ENCODE measurements at regions not wholly inside any gene's neighbourhood (a gene's known extent, or its start where the extent isn't known, plus 50 kb on each side); places are given as distances from the start of the nearest gene placed in this dataset.
"Not testable (repeated sequence)": the region's sequence is repeated elsewhere in the genome, so short reads cannot be mapped to it uniquely, and the experiment has no call there.

DNA sequence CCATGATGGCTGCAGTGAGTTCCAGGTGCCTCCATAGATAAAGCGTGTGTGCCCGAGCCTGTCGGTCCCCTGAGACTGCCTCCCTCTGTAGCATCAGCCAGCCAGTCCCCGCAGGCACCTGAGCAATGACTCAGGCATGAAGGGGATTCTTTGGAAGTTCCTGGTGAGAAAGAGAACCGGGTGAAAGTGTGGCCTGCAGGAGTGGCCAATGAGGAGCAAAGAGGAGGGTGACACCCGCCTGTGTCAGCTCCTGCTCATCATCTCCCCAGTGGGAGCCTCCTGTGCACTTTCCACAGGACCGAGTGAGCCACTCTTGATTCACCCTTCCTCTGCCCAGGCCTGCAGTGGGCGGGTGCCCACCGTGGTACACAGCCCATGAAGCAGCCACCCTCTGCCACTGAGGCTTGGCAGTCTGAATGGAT is 71.2 kb upstream of the PTPN1 start:
- H3K27ac ChIP-seq (ENCODE audit: low read depth, low read length) = no peak overlapping the region
- no peaks in the 10 kb centered on the region for H3K27me3 ChIP-seq (ENCODE audit: control insufficient read depth in 1 of 2, insufficient read depth in 2 of 2, low read length in 2 of 2)
- no peaks in the 10 kb centered on the region for H3K36me3 ChIP-seq (ENCODE audit: control insufficient read depth in 1 of 2, insufficient read depth in 2 of 2, low read length in 2 of 2)
- H3K9ac ChIP-seq (ENCODE audit: low read depth in 1 of 2, low read length in 2 of 2) = no peak overlapping the region
- H3K4me3 ChIP-seq (ENCODE audit: low read depth in 1 of 2, low read length in 2 of 2) = no peak overlapping the region
- H3K9me3 ChIP-seq (ENCODE audit: control insufficient read depth in 1 of 2, low read length in 2 of 2) = no peaks in the 10 kb centered on the region
- peaks cover 15 to 17% of the 10 kb centered on the region in 2 donors for H3K4me1 ChIP-seq (ENCODE audit: control insufficient read depth in 1 of 2, insufficient read depth in 2 of 2, low read length in 2 of 2)

- H3K36me3 ChIP-seq (ENCODE audit: control insufficient read depth in 1 of 2, insufficient read depth in 2 of 2, low read length in 2 of 2) = no peaks in the 10 kb centered on the region
- no peak overlapping the region for H3K9ac ChIP-seq (ENCODE audit: low read depth in 1 of 2, low read length in 2 of 2)
- H3K9me3 ChIP-seq (ENCODE audit: control insufficient read depth in 1 of 2, low read length in 2 of 2) = no peaks in the 10 kb centered on the region
- H3K27me3 ChIP-seq (ENCODE audit: control insufficient read depth in 1 of 2, insufficient read depth in 2 of 2, low read length in 2 of 2) = no peaks in the 10 kb centered on the region
- H3K27ac ChIP-seq (ENCODE audit: low read depth, low read length) = no peak overlapping the region
- no peak overlapping the region for H3K4me3 ChIP-seq (ENCODE audit: low read depth in 1 of 2, low read length in 2 of 2)
- H3K4me1 ChIP-seq (ENCODE audit: control insufficient read depth in 1 of 2, insufficient read depth in 2 of 2, low read length in 2 of 2) = peaks cover 15 to 16% of the 10 kb centered on the region in 2 donors
Measured at GRCh38 chr20:50439539-50440453, 70.4 kb upstream of the PTPN1 start.

GRCh38 chr20:50442512-50442911 is 67.7 kb upstream of the PTPN1 start:
- H3K9ac ChIP-seq (ENCODE audit: low read depth in 1 of 2, low read length in 2 of 2) = no peak overlapping the region
- H3K36me3 ChIP-seq (ENCODE audit: control insufficient read depth in 1 of 2, insufficient read depth in 2 of 2, low read length in 2 of 2) = no peaks in the 10 kb centered on the region
- no peaks in the 10 kb centered on the region for H3K27me3 ChIP-seq (ENCODE audit: control insufficient read depth in 1 of 2, insufficient read depth in 2 of 2, low read length in 2 of 2)
- H3K27ac ChIP-seq (ENCODE audit: low read depth, low read length) = no peak overlapping the region
- peaks cover 24 to 25% of the 10 kb centered on the region in 2 donors for H3K4me1 ChIP-seq (ENCODE audit: control insufficient read depth in 1 of 2, insufficient read depth in 2 of 2, low read length in 2 of 2)
- H3K9me3 ChIP-seq (ENCODE audit: control insufficient read depth in 1 of 2, low read length in 2 of 2) = no peaks in the 10 kb centered on the region
- H3K4me3 ChIP-seq (ENCODE audit: low read depth in 1 of 2, low read length in 2 of 2) = no peak overlapping the region

DNA sequence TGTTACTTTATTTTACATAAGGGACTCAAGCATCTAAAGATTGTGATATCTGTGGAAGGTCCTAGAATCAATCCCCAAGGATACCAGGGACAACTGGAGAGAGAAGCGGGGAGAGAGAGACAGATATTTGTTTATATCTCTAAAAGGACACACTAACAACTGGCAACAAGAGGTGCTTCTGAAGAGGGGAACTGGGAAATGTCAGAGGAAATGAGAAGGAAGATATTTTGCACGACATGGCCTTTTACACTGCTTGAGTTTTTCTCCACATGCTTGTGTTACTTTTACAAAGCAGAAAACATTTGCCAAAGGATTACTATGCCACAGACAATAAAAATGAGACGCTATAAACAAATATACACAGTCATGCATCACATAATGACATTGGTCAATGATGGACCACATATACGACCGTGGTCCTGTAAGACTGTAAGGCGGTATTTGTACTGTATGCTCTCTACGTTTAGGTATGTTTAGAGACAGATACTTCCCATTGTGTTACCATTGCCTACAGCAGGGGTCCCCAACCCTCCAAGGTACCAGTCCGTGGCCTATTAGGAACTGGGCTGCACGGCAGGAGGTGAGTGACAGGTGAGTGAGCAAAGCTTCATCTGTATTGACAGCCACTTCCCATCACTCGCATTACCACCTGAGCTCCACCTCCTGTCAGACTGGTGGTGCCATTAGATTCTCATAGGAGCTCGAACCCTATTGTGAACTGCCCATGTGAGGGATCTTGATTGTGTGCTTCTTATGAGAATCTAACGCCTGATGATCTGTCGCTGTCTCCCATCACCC is 64.6 kb upstream of the PTPN1 start:
- no peaks in the 10 kb centered on the region for H3K27me3 ChIP-seq (ENCODE audit: control insufficient read depth in 1 of 2, insufficient read depth in 2 of 2, low read length in 2 of 2)
- no peaks in the 10 kb centered on the region for H3K9me3 ChIP-seq (ENCODE audit: control insufficient read depth in 1 of 2, low read length in 2 of 2)
- H3K36me3 ChIP-seq (ENCODE audit: control insufficient read depth in 1 of 2, insufficient read depth in 2 of 2, low read length in 2 of 2) = no peaks in the 10 kb centered on the region
- peaks cover 27% of the 10 kb centered on the region in 2 donors for H3K4me1 ChIP-seq (ENCODE audit: control insufficient read depth in 1 of 2, insufficient read depth in 2 of 2, low read length in 2 of 2)
- no peak overlapping the region for H3K9ac ChIP-seq (ENCODE audit: low read depth in 1 of 2, low read length in 2 of 2)
- no peak overlapping the region for H3K27ac ChIP-seq (ENCODE audit: low read depth, low read length)
- H3K4me3 ChIP-seq (ENCODE audit: low read depth in 1 of 2, low read length in 2 of 2) = no peak overlapping the region

DNA sequence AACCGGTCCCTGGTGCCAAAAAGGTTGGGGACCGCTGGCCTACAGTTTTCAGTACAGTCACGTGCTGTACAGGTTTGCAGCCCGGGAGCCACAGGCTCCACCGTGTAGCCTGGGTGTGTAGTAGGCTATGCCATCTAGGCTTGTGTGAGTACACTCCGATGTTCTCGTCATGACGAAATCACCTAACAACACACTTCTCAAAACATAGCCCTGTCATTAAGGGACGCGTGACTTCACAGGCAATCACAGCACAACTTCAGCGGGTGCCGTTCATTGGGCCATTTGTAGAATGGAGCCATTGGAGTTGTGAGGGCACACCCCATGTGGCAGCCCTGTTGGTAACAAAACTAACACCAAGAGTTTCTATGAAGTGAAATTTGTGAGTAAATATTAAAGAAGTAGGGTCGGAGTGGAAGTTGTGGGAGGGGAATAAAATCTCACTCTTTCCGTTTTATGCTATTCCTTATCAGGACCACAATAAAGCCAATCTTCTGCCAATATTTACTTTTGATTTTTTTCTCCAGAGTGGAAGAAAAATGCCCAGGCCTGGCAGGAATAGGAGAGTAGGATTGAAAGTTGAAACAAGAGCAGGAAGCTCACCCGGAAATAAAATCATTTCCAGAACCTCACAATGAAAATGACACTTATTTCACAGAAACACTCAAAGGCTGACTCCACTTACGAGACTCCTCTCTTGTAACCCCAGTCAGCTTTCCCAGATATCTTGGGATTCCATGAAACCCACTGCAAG is 63.7 kb upstream of the PTPN1 start:
- H3K4me3 ChIP-seq (ENCODE audit: low read depth in 1 of 2, low read length in 2 of 2) = no peak overlapping the region
- H3K27me3 ChIP-seq (ENCODE audit: control insufficient read depth in 1 of 2, insufficient read depth in 2 of 2, low read length in 2 of 2) = no peaks in the 10 kb centered on the region
- no peaks in the 10 kb centered on the region for H3K36me3 ChIP-seq (ENCODE audit: control insufficient read depth in 1 of 2, insufficient read depth in 2 of 2, low read length in 2 of 2)
- H3K27ac ChIP-seq (ENCODE audit: low read depth, low read length) = no peak overlapping the region
- no peak overlapping the region for H3K9ac ChIP-seq (ENCODE audit: low read depth in 1 of 2, low read length in 2 of 2)
- H3K4me1 ChIP-seq (ENCODE audit: control insufficient read depth in 1 of 2, insufficient read depth in 2 of 2, low read length in 2 of 2) = peaks cover 23 to 30% of the 10 kb centered on the region in 2 donors
- no peaks in the 10 kb centered on the region for H3K9me3 ChIP-seq (ENCODE audit: control insufficient read depth in 1 of 2, low read length in 2 of 2)

DNA sequence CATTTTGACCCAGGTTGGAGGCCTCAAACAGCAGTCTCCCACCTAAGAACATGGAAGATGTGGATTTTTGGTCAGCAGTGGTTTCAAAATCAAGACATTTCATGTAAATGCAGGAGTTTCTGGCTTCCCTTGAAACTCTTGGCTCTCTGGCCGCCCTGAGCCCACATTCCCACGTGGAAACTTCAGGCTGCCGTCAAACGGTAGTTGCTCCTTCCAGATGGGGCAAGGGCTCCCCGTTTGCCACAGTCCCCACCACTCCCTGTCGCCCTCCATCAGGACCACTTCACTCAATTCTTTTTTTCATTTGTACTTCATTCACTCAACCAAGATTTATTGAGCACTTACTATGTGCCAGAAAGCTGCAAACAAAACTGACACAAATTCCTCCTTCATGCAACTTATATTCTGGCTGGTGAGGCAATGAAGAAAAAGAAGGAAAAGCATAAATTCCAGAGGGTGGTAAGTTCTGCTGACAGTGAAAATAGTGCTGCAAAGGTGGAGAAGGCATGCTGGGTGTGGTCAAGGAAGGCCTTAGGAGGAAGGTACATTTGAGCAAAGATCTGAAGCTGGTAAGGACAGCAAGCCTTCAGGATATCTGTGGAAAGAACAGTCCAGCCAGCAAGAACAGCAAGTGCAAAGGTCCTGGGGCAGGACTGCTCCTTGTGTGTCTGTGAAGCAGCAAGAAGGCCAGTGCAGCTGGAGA is 62.9 kb upstream of the PTPN1 start:
- no peaks in the 10 kb centered on the region for H3K9me3 ChIP-seq (ENCODE audit: control insufficient read depth in 1 of 2, low read length in 2 of 2)
- no peak overlapping the region for H3K27ac ChIP-seq (ENCODE audit: low read depth, low read length)
- no peak overlapping the region for H3K4me3 ChIP-seq (ENCODE audit: low read depth in 1 of 2, low read length in 2 of 2)
- H3K9ac ChIP-seq (ENCODE audit: low read depth in 1 of 2, low read length in 2 of 2) = no peak overlapping the region
- H3K36me3 ChIP-seq (ENCODE audit: control insufficient read depth in 1 of 2, insufficient read depth in 2 of 2, low read length in 2 of 2) = no peaks in the 10 kb centered on the region
- H3K4me1 ChIP-seq (ENCODE audit: control insufficient read depth in 1 of 2, insufficient read depth in 2 of 2, low read length in 2 of 2) = peaks cover 23 to 29% of the 10 kb centered on the region in 2 donors
- no peaks in the 10 kb centered on the region for H3K27me3 ChIP-seq (ENCODE audit: control insufficient read depth in 1 of 2, insufficient read depth in 2 of 2, low read length in 2 of 2)

DNA sequence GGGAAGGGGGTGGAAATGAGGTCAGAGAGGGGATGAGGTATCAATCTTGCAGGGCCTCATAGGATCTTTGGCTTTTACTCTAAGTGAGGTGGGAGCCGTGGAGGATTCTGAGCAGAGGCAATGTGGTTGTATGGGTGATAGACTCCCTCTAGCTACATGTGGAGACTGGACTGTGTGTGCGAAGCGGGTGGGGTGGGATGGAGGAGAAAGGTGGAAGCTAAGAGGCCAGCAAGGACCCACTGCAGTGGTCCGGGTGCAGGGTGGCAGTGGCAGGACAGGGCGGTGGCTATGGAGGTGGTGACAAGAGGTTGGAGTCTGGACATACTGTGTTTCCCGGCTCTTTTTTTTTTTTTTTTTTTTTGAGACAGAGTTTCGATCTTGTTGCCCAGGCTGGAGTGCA is 62.4 kb upstream of the PTPN1 start:
- Histone ChIP-seq H3K9me3 (ENCODE audit: control insufficient read depth in 1 of 2, low read length in 2 of 2) (no peaks in the 10 kb centered on the region), H3K27ac (ENCODE audit: low read depth, low read length) (no peak overlapping the region), H3K9ac (ENCODE audit: low read depth in 1 of 2, low read length in 2 of 2) (no peak overlapping the region), H3K27me3 (ENCODE audit: control insufficient read depth in 1 of 2, insufficient read depth in 2 of 2, low read length in 2 of 2) (no peaks in the 10 kb centered on the region), H3K4me1 (ENCODE audit: control insufficient read depth in 1 of 2, insufficient read depth in 2 of 2, low read length in 2 of 2) (peaks cover 23 to 29% of the 10 kb centered on the region in 2 donors), H3K36me3 (ENCODE audit: control insufficient read depth in 1 of 2, insufficient read depth in 2 of 2, low read length in 2 of 2) (no peaks in the 10 kb centered on the region), H3K4me3 (ENCODE audit: low read depth in 1 of 2, low read length in 2 of 2) (no peak overlapping the region)

DNA sequence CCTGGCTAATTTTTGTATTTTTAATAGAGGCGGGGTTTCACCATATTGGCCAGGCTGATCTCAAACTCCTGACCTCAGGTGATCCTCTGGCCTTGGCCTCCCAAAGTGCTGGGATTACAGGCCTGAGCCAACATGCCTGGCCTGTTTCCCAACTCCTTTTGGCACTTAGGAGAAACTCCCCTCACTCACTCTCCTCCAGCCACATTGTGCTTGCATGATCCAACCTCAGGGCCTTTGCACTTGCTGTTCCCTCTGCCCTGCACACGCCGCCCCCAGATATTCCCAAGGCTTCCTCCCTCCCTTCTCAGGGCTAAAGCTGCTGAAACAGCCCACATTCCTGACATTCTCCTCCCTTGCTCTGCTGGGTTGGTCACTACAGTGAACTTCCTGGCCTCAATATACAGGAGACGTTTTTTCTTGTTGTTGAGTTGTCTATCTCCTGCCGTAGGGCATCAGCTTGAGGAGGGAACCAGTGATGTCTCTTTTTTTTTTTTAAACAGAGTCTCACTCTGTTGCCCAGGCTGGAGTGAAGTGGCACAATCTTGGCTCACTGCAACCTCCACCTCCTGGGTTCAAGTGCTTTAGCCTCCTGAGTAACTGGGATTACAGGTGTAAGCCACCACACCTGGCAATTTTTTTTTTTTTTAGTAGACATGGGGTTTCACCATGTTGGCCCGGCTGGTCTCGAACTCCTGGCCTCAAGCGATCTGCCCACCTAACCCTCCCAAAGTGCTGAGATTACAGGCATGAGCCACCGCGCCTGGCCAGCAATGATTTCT is 61.4 kb upstream of the PTPN1 start:
- H3K9ac ChIP-seq (ENCODE audit: low read depth in 1 of 2, low read length in 2 of 2); H3K36me3 ChIP-seq (ENCODE audit: control insufficient read depth in 1 of 2, insufficient read depth in 2 of 2, low read length in 2 of 2); H3K27me3 ChIP-seq (ENCODE audit: control insufficient read depth in 1 of 2, insufficient read depth in 2 of 2, low read length in 2 of 2); H3K4me3 ChIP-seq (ENCODE audit: low read depth in 1 of 2, low read length in 2 of 2); H3K9me3 ChIP-seq (ENCODE audit: control insufficient read depth in 1 of 2, low read length in 2 of 2); H3K27ac ChIP-seq (ENCODE audit: low read depth, low read length): not testable (repeated sequence)
- H3K4me1 ChIP-seq (ENCODE audit: control insufficient read depth in 1 of 2, insufficient read depth in 2 of 2, low read length in 2 of 2) = peaks cover 28 to 34% of the 10 kb centered on the region in 2 donors

All from duodenal mucosa (tissue), 2 donors.